SK-N-SH (cell line): ENCODE measurements at regions not wholly inside any gene's neighbourhood (a gene's known extent, or its start where the extent isn't known, plus 50 kb on each side); places are given as distances from the start of the nearest gene placed in this dataset.

Experiments used
- POLR2AphosphoS5 ChIP-seq: IDR thresholded peaks from 2 replicates; pipeline ENCODE4 v1.6.1; 2012; ENCODE audit warnings: low read depth, low read length
- TF ChIP-seq, protein P1 (sequence below): fragments of 200-600 bp; sonication (generic); IDR thresholded peaks from 2 replicates; pipeline ENCODE4 v1.6.1; 2017; ENCODE audit warnings: antibody characterized with exemption, mild to moderate bottlenecking, moderate library complexity

DNA sequence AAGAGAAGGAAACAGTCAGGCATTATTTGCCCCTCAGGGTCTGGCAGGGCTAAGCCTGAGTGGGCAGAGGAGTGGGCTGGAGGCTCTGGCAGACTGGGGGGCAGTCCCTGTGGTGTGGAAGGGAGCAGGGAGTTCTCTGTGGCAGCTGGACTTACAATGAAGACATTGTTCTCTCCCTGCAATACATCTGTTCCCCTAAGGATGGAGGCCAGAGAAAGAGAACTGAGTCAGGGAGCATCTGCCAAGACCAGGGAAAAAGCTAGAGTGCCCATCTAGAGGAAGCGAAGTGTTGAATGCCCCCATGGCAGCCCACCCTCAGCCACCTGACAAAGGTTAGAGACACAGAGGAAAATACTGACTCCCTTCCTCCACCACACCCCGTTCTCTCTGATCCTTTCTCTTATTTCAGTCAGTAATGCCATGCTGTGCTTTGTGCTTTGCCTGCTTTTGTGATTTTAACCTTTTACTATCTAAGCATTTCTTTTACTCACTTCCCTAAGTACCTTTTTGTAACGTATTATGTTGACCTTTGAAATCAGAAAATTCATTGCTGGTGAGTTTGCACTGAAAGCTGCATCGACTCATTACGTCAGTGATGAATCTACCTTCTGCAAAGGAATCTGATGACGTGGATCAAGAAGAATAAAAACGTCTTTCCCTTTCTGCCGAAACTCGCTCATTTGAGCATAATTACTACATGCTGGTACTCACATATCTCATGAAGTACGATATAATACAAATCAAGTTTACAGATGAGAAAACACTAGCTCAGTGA, 76.0 kb downstream of the ACTL7B start:
- TF ChIP-seq, protein P1, sequence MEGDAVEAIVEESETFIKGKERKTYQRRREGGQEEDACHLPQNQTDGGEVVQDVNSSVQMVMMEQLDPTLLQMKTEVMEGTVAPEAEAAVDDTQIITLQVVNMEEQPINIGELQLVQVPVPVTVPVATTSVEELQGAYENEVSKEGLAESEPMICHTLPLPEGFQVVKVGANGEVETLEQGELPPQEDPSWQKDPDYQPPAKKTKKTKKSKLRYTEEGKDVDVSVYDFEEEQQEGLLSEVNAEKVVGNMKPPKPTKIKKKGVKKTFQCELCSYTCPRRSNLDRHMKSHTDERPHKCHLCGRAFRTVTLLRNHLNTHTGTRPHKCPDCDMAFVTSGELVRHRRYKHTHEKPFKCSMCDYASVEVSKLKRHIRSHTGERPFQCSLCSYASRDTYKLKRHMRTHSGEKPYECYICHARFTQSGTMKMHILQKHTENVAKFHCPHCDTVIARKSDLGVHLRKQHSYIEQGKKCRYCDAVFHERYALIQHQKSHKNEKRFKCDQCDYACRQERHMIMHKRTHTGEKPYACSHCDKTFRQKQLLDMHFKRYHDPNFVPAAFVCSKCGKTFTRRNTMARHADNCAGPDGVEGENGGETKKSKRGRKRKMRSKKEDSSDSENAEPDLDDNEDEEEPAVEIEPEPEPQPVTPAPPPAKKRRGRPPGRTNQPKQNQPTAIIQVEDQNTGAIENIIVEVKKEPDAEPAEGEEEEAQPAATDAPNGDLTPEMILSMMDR = no peak
- TF ChIP-seq POLR2AphosphoS5 = no peak
